SK-N-SH treated with all-trans-retinoic acid at 6 μM for 48 hours (cell line): ENCODE measurements at regions not wholly inside any gene's neighbourhood (a gene's known extent, or its start where the extent isn't known, plus 50 kb on each side); places are given as distances from the start of the nearest gene placed in this dataset.

ENCODE experiments used
- ATAC-seq: fragments of 200-7000 bp; cut with Tn5 transposase; 3 replicates; pipeline ENCODE4 v1.9.1; 2020; ENCODE audit warnings: mild to moderate bottlenecking, moderate library complexity
- ARNTL ChIP-seq: fragments of 450-650 bp; formaldehyde crosslinking; IDR thresholded peaks from 2 replicates; pipeline ENCODE4 v1.5.0; 2020; ENCODE audit warnings: low read depth, mild to moderate bottlenecking, moderate library complexity, borderline replicate concordance
- BACH2 ChIP-seq: fragments of 250-450 bp; sonication (Bioruptor Pico); IDR thresholded peaks from 2 replicates; pipeline ENCODE4 v1.9.0; 2021; ENCODE audit warnings: mild to moderate bottlenecking, borderline replicate concordance
- CSDC2 ChIP-seq: fragments of 250-450 bp; sonication (Bioruptor Pico); IDR thresholded peaks from 2 replicates; pipeline ENCODE4 v1.5.0; 2020; ENCODE audit warnings: mild to moderate bottlenecking, moderate library complexity
- ESRRG ChIP-seq: fragments of 250-450 bp; sonication (Bioruptor Pico); IDR thresholded peaks from 2 replicates; pipeline ENCODE4 v1.6.1; 2021; ENCODE audit warnings: mild to moderate bottlenecking
- GLIS3 ChIP-seq: fragments of 250-450 bp; sonication (Bioruptor Pico); IDR thresholded peaks from 2 replicates; pipeline ENCODE4 v1.5.0; 2020; ENCODE audit warnings: mild to moderate bottlenecking, moderate library complexity
- ISL1 ChIP-seq: fragments of 250-450 bp; sonication (Bioruptor Pico); IDR thresholded peaks from 2 replicates; pipeline ENCODE4 v2.1.2; 2022; ENCODE audit warnings: mild to moderate bottlenecking, moderate library complexity
- OSR1 ChIP-seq: fragments of 250-450 bp; sonication (Bioruptor Pico); IDR thresholded peaks from 2 replicates; pipeline ENCODE4 v1.8.0; 2022; ENCODE audit warnings: moderate library complexity, mild to moderate bottlenecking, inconsistent platforms
- PATZ1 ChIP-seq: fragments of 250-450 bp; sonication (Bioruptor Pico); IDR thresholded peaks from 2 replicates; pipeline ENCODE4 v1.8.0; 2020; ENCODE audit warnings: mild to moderate bottlenecking, moderate library complexity, borderline replicate concordance
- RARB ChIP-seq: fragments of 250-450 bp; sonication (Bioruptor Pico); IDR thresholded peaks from 2 replicates; pipeline ENCODE4 v1.8.0; 2021; ENCODE audit warnings: mild to moderate bottlenecking, moderate library complexity
- SNAI2 ChIP-seq: fragments of 250-450 bp; sonication (Bioruptor Pico); IDR thresholded peaks from 2 replicates; pipeline ENCODE4 v1.5.0; 2020; ENCODE audit warnings: mild to moderate bottlenecking, moderate library complexity
- TCF4 ChIP-seq: fragments of 250-450 bp; sonication (Bioruptor Pico); IDR thresholded peaks from 2 replicates; pipeline ENCODE4 v1.8.0; 2021; ENCODE audit warnings: mild to moderate bottlenecking, moderate library complexity, borderline replicate concordance
- TOX ChIP-seq: fragments of 250-450 bp; sonication (Bioruptor Pico); IDR thresholded peaks from 2 replicates; pipeline ENCODE4 v1.8.0; 2021; ENCODE audit warnings: mild to moderate bottlenecking, moderate library complexity, borderline replicate concordance
- TSHZ2 ChIP-seq: fragments of 250-450 bp; sonication (Bioruptor Pico); IDR thresholded peaks from 2 replicates; pipeline ENCODE4 v1.5.0; 2020; ENCODE audit warnings: mild to moderate bottlenecking, moderate library complexity
- ZC3H10 ChIP-seq: fragments of 250-450 bp; sonication (Bioruptor Pico); IDR thresholded peaks from 2 replicates; pipeline ENCODE4 v1.5.1; 2021; ENCODE audit warnings: mild to moderate bottlenecking, moderate library complexity
- ZFP3 ChIP-seq: fragments of 250-450 bp; sonication (Bioruptor Pico); IDR thresholded peaks from 2 replicates; pipeline ENCODE4 v1.5.0; 2020; ENCODE audit warnings: mild to moderate bottlenecking, moderate library complexity
- ZFP30 ChIP-seq: fragments of 450-650 bp; formaldehyde crosslinking; IDR thresholded peaks from 2 replicates; pipeline ENCODE4 v1.5.0; 2022; ENCODE audit warnings: mild to moderate bottlenecking, moderate library complexity
- ZNF70 ChIP-seq: fragments of 450-650 bp; formaldehyde crosslinking; IDR thresholded peaks from 2 replicates; pipeline ENCODE4 v1.5.0; 2020; ENCODE audit warnings: mild to moderate bottlenecking, moderate library complexity
- ZNF8 ChIP-seq: fragments of 450-650 bp; formaldehyde crosslinking; IDR thresholded peaks from 2 replicates; pipeline ENCODE4 v1.5.0; 2020; ENCODE audit warnings: mild to moderate bottlenecking, moderate library complexity
- TF ChIP-seq, protein P1 (sequence below): fragments of 250-450 bp; sonication (Bioruptor Pico); IDR thresholded peaks from 2 replicates; pipeline ENCODE4 v1.5.1; 2021; ENCODE audit warnings: mild to moderate bottlenecking, moderate library complexity
- TF ChIP-seq, protein P2 (sequence below): fragments of 250-450 bp; sonication (Bioruptor Pico); IDR thresholded peaks from 2 replicates; pipeline ENCODE4 v1.8.0; 2021; ENCODE audit warnings: low read depth, mild to moderate bottlenecking, moderate library complexity, borderline replicate concordance

- TF ChIP-seq TCF4 (CRISPR knock-in tag), result no peak
- TF ChIP-seq ZNF8 (CRISPR knock-in tag), result no peak
- TF ChIP-seq BACH2 (CRISPR knock-in tag), result no peak
- no peak for TF ChIP-seq ZFP30 (CRISPR knock-in tag)
- no peak for TF ChIP-seq OSR1 (CRISPR knock-in tag)
- TF ChIP-seq RARB (CRISPR knock-in tag), result no peak
- no peak for TF ChIP-seq GLIS3 (CRISPR knock-in tag)
- no peak for TF ChIP-seq ARNTL (CRISPR knock-in tag)
- no peak for TF ChIP-seq ZC3H10 (CRISPR knock-in tag)
- no peak for TF ChIP-seq ZFP3 (CRISPR knock-in tag)
- no peak for TF ChIP-seq TSHZ2 (CRISPR knock-in tag)
- TF ChIP-seq ESRRG (CRISPR knock-in tag), result no peak
- TF ChIP-seq, protein P1, sequence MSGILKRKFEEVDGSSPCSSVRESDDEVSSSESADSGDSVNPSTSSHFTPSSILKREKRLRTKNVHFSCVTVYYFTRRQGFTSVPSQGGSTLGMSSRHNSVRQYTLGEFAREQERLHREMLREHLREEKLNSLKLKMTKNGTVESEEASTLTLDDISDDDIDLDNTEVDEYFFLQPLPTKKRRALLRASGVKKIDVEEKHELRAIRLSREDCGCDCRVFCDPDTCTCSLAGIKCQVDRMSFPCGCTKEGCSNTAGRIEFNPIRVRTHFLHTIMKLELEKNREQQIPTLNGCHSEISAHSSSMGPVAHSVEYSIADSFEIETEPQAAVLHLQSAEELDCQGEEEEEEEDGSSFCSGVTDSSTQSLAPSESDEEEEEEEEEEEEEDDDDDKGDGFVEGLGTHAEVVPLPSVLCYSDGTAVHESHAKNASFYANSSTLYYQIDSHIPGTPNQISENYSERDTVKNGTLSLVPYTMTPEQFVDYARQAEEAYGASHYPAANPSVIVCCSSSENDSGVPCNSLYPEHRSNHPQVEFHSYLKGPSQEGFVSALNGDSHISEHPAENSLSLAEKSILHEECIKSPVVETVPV (CRISPR knock-in tag), result no peak
- no peak for TF ChIP-seq ZNF70
- no peak for ATAC-seq
Measured at GRCh38 chr13:30138511-30138910, 168.8 kb downstream of the KATNAL1 start.

DNA sequence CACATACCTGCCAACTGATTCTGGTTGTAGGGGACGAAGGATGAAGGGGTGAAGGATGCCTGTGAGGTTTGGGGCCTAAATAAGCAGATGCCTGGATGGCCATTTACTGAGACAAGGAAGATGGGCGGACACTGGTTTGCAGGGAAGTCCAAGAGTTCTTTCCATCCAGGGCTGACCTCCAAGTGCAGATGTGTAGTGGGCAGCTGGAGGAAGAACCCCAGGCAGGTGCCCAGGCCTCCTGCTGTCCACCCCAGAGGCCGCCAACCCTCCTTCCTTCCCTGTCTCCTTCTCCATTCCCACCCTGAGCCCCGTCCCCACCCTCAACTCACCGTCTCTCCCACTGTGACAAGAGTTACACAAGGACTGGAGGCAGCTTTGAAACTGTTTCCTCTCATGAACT is 171.5 kb downstream of the KATNAL1 start:
- TF ChIP-seq ESRRG (CRISPR knock-in tag), result no peak
- no peak for ATAC-seq

DNA sequence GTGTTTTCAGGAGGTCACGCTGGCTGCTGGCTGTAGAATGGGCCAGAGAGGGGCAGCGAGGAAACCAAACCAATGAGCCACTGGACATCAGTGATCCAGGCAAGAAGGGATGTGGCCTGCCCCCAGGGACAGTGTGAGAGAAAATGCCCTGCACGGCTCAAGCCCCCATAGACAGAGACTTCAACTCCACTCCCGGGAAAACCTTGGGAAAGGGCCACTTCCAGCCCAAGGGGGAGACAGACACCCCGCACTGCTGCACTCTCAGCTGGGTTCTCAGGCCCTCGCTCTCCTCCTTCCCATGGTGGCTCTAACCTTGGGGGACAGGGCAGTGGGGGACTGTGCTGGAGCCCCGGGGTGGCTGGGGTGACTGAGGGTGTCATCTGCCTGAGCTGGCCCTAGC is 172.0 kb downstream of the KATNAL1 start:
- TF ChIP-seq ZNF70, result no peak
- TF ChIP-seq, protein P2, sequence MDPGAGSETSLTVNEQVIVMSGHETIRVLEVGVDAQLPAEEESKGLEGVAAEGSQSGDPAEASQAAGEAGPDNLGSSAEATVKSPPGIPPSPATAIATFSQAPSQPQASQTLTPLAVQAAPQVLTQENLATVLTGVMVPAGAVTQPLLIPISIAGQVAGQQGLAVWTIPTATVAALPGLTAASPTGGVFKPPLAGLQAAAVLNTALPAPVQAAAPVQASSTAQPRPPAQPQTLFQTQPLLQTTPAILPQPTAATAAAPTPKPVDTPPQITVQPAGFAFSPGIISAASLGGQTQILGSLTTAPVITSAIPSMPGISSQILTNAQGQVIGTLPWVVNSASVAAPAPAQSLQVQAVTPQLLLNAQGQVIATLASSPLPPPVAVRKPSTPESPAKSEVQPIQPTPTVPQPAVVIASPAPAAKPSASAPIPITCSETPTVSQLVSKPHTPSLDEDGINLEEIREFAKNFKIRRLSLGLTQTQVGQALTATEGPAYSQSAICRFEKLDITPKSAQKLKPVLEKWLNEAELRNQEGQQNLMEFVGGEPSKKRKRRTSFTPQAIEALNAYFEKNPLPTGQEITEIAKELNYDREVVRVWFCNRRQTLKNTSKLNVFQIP (CRISPR knock-in tag), result no peak
- no peak for TF ChIP-seq TOX (CRISPR knock-in tag)
- no peak for TF ChIP-seq ZFP30 (CRISPR knock-in tag)
- no peak for TF ChIP-seq ZFP3 (CRISPR knock-in tag)
- TF ChIP-seq OSR1 (CRISPR knock-in tag), result no peak
- no peak for TF ChIP-seq CSDC2
- TF ChIP-seq SNAI2, result no peak
- no peak for ATAC-seq

DNA sequence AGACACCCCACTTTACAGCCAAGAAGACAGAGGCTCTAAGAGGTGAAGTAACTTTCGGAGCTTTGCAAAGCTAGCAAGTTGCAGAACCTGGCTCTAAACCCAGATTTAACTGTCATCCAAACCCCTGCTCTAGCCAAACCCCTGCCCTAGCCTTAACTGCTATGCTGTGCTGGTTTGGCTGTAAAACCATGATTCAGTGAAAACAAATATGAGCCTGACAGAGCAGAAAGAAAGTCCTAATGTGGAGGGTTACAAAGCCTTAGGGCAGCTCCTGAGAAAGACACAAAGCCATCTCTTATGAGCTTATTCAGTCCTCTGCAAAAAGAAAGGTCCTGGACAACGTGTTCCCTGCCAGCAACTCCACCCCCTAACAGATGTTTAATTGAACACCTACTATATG is 172.8 kb downstream of the KATNAL1 start:
- TF ChIP-seq BACH2 (CRISPR knock-in tag) (no peak), TSHZ2 (CRISPR knock-in tag) (no peak), RARB (CRISPR knock-in tag) (no peak), PATZ1 (no peak), ISL1 (CRISPR knock-in tag) (no peak)
- TF ChIP-seq, protein P2 (CRISPR knock-in tag), result no peak
- ATAC-seq, result no peak
